ENCODE measurements at regions not wholly inside any gene's neighbourhood (a gene's known extent, or its start where the extent isn't known, plus 50 kb on each side); places are given as distances from the start of the nearest gene placed in this dataset.

- DNase-seq = no peak
Measured at GRCh38 chr22:26897384-26897783, 240.0 kb downstream of the MIAT start.

- no peak for DNase-seq
Measured at GRCh38 chr22:26898946-26899605, 241.7 kb downstream of the MIAT start.

- DNase-seq = no peak
Measured at GRCh38 chr22:26900787-26901186, 243.4 kb downstream of the MIAT start.

- DNase-seq = no peak
Measured at GRCh38 chr22:26901198-26901816, 243.9 kb downstream of the MIAT start.

- no peak for DNase-seq
Measured at GRCh38 chr22:26902401-26903029, 245.1 kb downstream of the MIAT start.

GRCh38 chr22:26903030-26903856, 245.9 kb downstream of the MIAT start:
- DNase-seq = peak; percentile 27

GRCh38 chr22:26904483-26904882, 247.1 kb downstream of the MIAT start:
- no peak for DNase-seq

GRCh38 chr22:26905076-26905475, 247.7 kb downstream of the MIAT start:
- DNase-seq = no peak

GRCh38 chr22:26905640-26906039, 248.3 kb downstream of the MIAT start:
- DNase-seq = no peak

GRCh38 chr22:26906464-26906863, 249.1 kb downstream of the MIAT start:
- DNase-seq = no peak

GRCh38 chr22:26907366-26907765, 250.0 kb downstream of the MIAT start:
- no peak for DNase-seq

GRCh38 chr22:26910845-26911244, 253.5 kb downstream of the MIAT start:
- no peak for DNase-seq

- DNase-seq = no peak
Measured at GRCh38 chr22:26912655-26913345, 255.4 kb downstream of the MIAT start.

- no peak for DNase-seq
Measured at GRCh38 chr22:26914519-26915185, 257.3 kb downstream of the MIAT start.

- no peak for DNase-seq
Measured at GRCh38 chr22:26916236-26916635, 258.8 kb downstream of the MIAT start.

- DNase-seq = no peak
Measured at GRCh38 chr22:26918226-26918625, 260.8 kb downstream of the MIAT start.

- no peak for DNase-seq
Measured at GRCh38 chr22:26921726-26922125, 264.3 kb downstream of the MIAT start.

- no peak for DNase-seq
Measured at GRCh38 chr22:26922806-26923205, 265.4 kb downstream of the MIAT start.

- no peak for DNase-seq
Measured at GRCh38 chr22:26923531-26923930, 266.1 kb downstream of the MIAT start.

- no peak for DNase-seq
Measured at GRCh38 chr22:26927821-26928220, 270.4 kb downstream of the MIAT start.

- no peak for DNase-seq
Measured at GRCh38 chr22:26931471-26931870, 274.1 kb downstream of the MIAT start.

GRCh38 chr22:26933105-26933590, 275.8 kb downstream of the MIAT start:
- DNase-seq = no peak
